GM18511 (cell line): ENCODE measurements at regions not wholly inside any gene's neighbourhood (a gene's known extent, or its start where the extent isn't known, plus 50 kb on each side); places are given as distances from the start of the nearest gene placed in this dataset.

ENCODE experiments used
- ATAC-seq: cut with Tn5 transposase; IDR thresholded peaks from one replicate; pipeline ENCODE4 v1.9.1; 2021; ENCODE audit warnings: mild to moderate bottlenecking, moderate library complexity; ENCODE audit not compliant: unreplicated experiment

- no peak for ATAC-seq
These were observed 390.6 kb upstream of the MARCKS start for GRCh38 chr6:113466526-113466925.

- ATAC-seq, result no peak
These were observed 381.8 kb upstream of the MARCKS start for GRCh38 chr6:113475392-113475791.

- no peak for ATAC-seq
These were observed 380.0 kb upstream of the MARCKS start for GRCh38 chr6:113476937-113477839.

- no peak for ATAC-seq
These were observed 376.5 kb upstream of the MARCKS start for GRCh38 chr6:113480616-113481015.

GRCh38 chr6:113481458-113481857, 375.7 kb upstream of the MARCKS start:
- peak; percentile 12 for ATAC-seq

- ATAC-seq, result peak; percentile 75
These were observed 375.2 kb upstream of the MARCKS start for GRCh38 chr6:113481910-113482309.

- ATAC-seq, result no peak
These were observed 374.4 kb upstream of the MARCKS start for GRCh38 chr6:113482771-113483170.

- ATAC-seq, result no peak
These were observed 370.9 kb upstream of the MARCKS start for GRCh38 chr6:113486199-113486598.

GRCh38 chr6:113487489-113488058, 369.6 kb upstream of the MARCKS start:
- ATAC-seq, result no peak

GRCh38 chr6:113488061-113488460, 369.1 kb upstream of the MARCKS start:
- no peak for ATAC-seq

- no peak for ATAC-seq
These were observed 368.1 kb upstream of the MARCKS start for GRCh38 chr6:113488812-113489685.

- no peak for ATAC-seq
These were observed 367.0 kb upstream of the MARCKS start for GRCh38 chr6:113489952-113490746.

- ATAC-seq, result no peak
These were observed 365.8 kb upstream of the MARCKS start for GRCh38 chr6:113491376-113491775.

GRCh38 chr6:113493991-113494390, 363.2 kb upstream of the MARCKS start:
- ATAC-seq, result no peak

- ATAC-seq, result no peak
These were observed 361.6 kb upstream of the MARCKS start for GRCh38 chr6:113495521-113495920.

GRCh38 chr6:113496166-113496565, 361.0 kb upstream of the MARCKS start:
- no peak for ATAC-seq

GRCh38 chr6:113500221-113500620, 356.9 kb upstream of the MARCKS start:
- no peak for ATAC-seq

- no peak for ATAC-seq
These were observed 352.0 kb upstream of the MARCKS start for GRCh38 chr6:113505084-113505699.

GRCh38 chr6:113508249-113508648, 348.9 kb upstream of the MARCKS start:
- no peak for ATAC-seq

- ATAC-seq, result no peak
These were observed 346.0 kb upstream of the MARCKS start for GRCh38 chr6:113511100-113511499.
